Dendritic cell treated with granulocyte-macrophage colony-stimulating factor and Interleukin-4, amounts not matched to agents 40 ng/mL and 50 ng/mL, for 4 days (primary cell): ENCODE measurements at regions not wholly inside any gene's neighbourhood (a gene's known extent, or its start where the extent isn't known, plus 50 kb on each side); places are given as distances from the start of the nearest gene placed in this dataset.

Experiments used
- H3K27ac Mint-ChIP-seq: one replicate; pipeline ENCODE4 v1.8.0; 2022; ENCODE audit warnings: mild to moderate bottlenecking, mixed read lengths
- H3K27me3 Mint-ChIP-seq: one replicate; pipeline ENCODE4 v1.8.0; 2022; ENCODE audit warnings: mild to moderate bottlenecking, mixed read lengths
- H3K36me3 Mint-ChIP-seq: one replicate; pipeline ENCODE4 v1.8.0; 2022; ENCODE audit warnings: low read depth, mixed read lengths
- H3K4me1 Mint-ChIP-seq: one replicate; pipeline ENCODE4 v1.8.0; 2022; ENCODE audit warnings: low read depth, mixed read lengths
- H3K4me3 Mint-ChIP-seq: one replicate; pipeline ENCODE4 v1.8.0; 2022; ENCODE audit warnings: mild to moderate bottlenecking, moderate library complexity, mixed read lengths
- H3K9me3 Mint-ChIP-seq: one replicate; pipeline ENCODE4 v1.8.0; 2022; ENCODE audit warnings: mixed read lengths
- intact Hi-C: fragments of 100-400 bp; cut with micrococcal nuclease; formaldehyde crosslinking; loops from one replicate; pipeline ENCODE4 v1.15.0; 2022

DNA sequence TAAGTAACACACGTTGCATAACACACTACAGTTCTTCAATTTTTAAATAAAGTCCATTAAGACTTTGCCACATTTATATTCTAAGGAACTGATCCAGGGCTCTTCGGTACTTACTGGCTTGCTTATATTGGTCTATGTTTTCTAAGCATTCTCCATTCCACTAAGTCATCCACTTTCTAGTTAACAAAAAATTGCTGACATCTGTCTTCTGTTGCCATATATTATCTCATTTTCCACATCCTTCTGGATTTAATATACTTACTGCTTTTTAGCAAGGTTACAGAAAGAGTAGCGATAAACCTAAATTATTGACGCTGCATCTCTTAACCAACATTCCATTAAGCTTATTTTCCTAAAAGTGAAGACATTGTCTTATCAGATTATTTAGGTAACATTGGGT is 238.4 kb upstream of the LRIG3 start:
- Mint-ChIP-seq H3K27ac (no peak overlapping the region), H3K27me3 (no peaks in the 10 kb centered on the region), H3K36me3 (no peaks in the 10 kb centered on the region), H3K4me1 (no peaks in the 10 kb centered on the region), H3K4me3 (no peak overlapping the region), H3K9me3 (peaks cover 18% of the 10 kb centered on the region)
- intact Hi-C loops: no loop called here

DNA sequence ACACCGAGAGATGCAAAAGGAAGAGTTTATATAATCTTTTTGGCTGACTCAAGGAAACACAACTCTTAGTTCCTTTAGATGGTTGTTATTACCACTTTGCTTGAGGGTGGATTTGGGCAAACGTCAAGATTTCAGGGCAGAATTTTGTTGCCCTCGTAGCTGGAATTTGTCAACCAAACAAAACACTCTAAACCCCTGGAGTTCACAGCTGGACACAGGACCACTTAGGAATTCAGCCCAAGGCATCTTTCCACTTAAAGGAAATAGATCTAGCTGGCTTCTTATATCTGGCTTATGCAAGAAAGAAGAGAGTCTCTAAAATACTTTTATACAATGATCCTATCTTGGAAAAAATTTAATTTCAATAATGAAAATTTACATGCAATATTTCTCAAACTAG is 237.8 kb upstream of the LRIG3 start:
- Mint-ChIP-seq H3K27me3 (no peaks in the 10 kb centered on the region), H3K4me1 (no peaks in the 10 kb centered on the region), H3K36me3 (no peaks in the 10 kb centered on the region), H3K9me3 (peaks cover 18% of the 10 kb centered on the region), H3K4me3 (no peak overlapping the region), H3K27ac (no peak overlapping the region)
- intact Hi-C loops: no loop called here

DNA sequence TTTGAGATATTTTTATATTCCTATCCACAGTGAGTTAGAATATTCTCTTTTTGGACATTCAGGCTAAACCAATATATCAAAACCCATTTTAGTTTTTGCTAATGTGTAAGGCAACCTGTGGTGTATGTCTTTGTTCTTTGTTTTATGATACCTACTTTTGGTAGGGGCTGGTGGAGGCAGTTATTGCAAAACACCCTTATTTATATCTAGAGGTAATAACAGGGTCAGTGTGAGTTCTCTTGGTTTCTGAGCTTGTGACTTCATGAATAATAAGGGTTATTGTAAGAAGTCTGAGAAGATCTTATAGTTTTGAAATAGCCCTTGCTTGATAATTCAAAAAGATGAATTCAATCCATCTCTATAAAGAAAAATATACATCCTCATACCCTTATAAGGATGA is 235.1 kb upstream of the LRIG3 start:
- Mint-ChIP-seq H3K27ac (no peak overlapping the region), H3K27me3 (peaks cover 2% of the 10 kb centered on the region), H3K4me1 (no peaks in the 10 kb centered on the region), H3K9me3 (peaks cover 18% of the 10 kb centered on the region), H3K36me3 (no peaks in the 10 kb centered on the region), H3K4me3 (no peak overlapping the region)
- intact Hi-C loops: no loop called here

DNA sequence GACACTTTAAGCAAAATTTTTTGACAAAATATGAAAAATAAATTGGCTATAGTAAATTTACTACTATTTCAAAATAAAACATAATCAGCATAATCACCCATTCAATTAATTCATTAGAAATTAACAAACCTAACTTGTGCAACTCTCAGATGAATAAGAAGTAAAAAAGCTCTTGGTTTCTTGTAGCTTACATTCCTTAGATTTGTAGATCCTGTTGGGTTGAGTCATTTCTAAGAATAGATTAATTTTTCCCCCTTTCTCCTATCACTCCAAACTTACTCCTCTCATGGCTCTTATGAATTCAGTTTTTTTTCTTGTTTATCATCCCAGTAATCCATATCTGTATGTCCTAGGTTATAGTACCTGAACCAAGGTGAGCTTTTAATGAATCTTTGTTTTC is 230.9 kb upstream of the LRIG3 start:
- Mint-ChIP-seq H3K9me3 (no peaks in the 10 kb centered on the region), H3K4me3 (no peak overlapping the region), H3K27ac (no peak overlapping the region), H3K36me3 (no peaks in the 10 kb centered on the region), H3K27me3 (peaks cover 2% of the 10 kb centered on the region), H3K4me1 (no peaks in the 10 kb centered on the region)
- intact Hi-C loops: loop anchor here (2.0 to 5.0 kb wide), 2 partner anchors 38 to 1169 kb away; no protein-coding TSS in a partner anchor

DNA sequence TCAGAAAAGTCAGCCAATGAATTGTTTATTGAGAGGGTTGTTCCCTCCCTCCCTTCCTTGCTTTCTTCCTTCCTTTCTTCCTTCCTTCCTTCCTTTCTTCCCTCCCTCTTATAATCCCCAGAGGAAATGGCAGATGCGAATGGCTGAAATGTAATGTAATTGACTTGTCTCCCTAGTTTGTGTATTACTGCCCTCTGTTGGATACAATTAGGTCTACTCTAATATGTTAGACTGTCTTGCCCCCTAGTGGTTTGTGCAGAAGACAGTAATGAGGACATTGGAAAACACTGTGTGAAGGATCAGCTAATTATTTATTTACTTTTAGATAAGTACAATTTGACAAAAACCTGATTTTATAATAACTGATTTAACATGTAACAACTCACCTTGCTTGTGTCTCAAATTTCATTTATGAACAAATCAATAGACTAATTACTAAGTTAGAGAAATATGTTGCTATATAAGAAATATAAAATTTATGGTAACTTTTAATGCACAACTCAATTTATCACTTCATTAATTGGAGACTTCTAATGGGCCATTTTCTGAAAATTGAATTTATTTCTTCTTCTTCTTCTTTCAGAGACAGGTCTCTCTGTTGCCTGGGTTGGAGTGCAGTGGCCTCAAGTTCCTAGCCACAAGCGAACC is 229.8 kb upstream of the LRIG3 start:
- H3K27ac Mint-ChIP-seq: no peak overlapping the region
- intact Hi-C loops: loop anchor here (2.0 to 5.0 kb wide), 2 partner anchors 37 to 1168 kb away; no protein-coding TSS in a partner anchor
- H3K9me3 Mint-ChIP-seq: no peaks in the 10 kb centered on the region
- peaks cover 2% of the 10 kb centered on the region for H3K27me3 Mint-ChIP-seq
- no peaks in the 10 kb centered on the region for H3K4me1 Mint-ChIP-seq
- H3K36me3 Mint-ChIP-seq: no peaks in the 10 kb centered on the region
- no peak overlapping the region for H3K4me3 Mint-ChIP-seq

DNA sequence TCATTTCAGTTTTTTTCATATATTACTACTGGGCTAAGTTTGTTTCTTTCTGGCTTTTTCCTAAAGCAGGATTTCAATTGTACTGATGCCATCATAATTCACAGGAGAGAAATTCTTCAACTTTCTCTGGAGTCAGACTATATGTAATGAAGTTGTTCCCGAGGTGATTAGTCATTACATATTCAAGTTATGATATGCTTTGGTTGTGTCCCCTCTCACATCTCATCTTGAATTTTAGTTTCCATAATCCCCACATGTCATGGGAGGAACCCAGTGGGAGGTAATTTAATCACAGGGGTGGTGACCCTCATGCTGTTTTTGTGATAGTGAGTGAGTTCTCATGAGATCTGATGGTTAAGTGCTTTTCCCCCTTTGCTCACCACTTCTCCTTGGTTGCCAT is 227.5 kb upstream of the LRIG3 start:
- intact Hi-C loops: no loop called here

DNA sequence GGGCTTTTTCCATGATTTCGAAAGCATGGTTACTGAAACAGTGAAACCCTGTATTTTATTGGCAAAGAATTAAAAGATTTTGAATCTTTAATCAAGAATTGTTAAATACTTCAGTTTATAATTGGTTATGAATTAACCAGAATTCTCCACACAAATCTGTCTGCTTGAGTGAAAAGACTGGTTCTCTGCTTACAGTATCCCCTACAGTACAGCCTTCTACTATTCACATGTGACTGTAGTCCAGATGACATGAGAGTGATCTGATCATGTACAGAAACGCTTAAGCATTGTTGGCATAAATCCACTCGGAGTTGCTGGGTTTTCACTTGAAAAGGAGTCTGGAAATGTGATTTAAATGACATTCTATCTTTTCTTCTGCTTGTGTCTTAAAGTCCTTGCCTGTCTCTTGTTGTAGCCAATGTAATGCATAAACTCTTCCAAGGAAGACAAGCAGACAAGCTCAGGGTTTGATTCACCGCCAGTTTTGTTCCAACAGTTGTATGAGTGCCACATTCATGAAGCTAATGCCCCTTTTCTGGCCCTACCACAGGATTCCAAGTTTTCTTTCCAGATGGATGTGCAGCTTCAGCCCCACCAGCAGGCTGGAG is 222.0 kb upstream of the LRIG3 start:
- intact Hi-C loops: no loop called here
- no peak overlapping the region for H3K4me3 Mint-ChIP-seq
- no peak overlapping the region for H3K27ac Mint-ChIP-seq
- H3K27me3 Mint-ChIP-seq: no peaks in the 10 kb centered on the region
- H3K36me3 Mint-ChIP-seq: no peaks in the 10 kb centered on the region
- no peaks in the 10 kb centered on the region for H3K4me1 Mint-ChIP-seq
- H3K9me3 Mint-ChIP-seq: no peaks in the 10 kb centered on the region

More for the DNA sequence above, 227.5 kb upstream of the LRIG3 start:
- Mint-ChIP-seq H3K36me3 (no peaks in the 10 kb centered on the region), H3K4me1 (no peaks in the 10 kb centered on the region), H3K9me3 (no peaks in the 10 kb centered on the region), H3K27me3 (peaks cover 2% of the 10 kb centered on the region), H3K4me3 (no peak overlapping the region), H3K27ac (no peak overlapping the region)

DNA sequence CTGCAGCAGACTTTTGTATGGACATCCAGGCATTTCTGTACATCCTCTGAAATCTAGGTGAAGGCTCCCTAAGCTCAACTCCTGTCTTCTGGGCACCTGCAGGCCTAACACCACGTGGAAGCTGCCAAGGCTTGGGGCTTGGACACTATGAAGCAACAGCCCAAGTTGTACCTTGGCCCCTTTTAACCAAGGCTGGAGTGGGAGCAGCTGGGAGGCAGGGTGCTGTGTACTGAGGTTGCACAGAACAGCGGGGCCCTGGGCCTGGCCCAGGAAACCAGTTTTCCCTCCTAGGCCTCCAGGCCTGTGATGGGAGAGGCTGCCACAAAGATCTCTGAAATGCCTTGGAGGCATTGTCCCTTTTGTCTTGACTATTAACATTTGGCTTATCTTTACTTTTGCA is 214.4 kb upstream of the LRIG3 start:
- Mint-ChIP-seq H3K27me3 (no peaks in the 10 kb centered on the region), H3K4me3 (no peak overlapping the region), H3K27ac (no peak overlapping the region), H3K4me1 (no peaks in the 10 kb centered on the region), H3K36me3 (no peaks in the 10 kb centered on the region), H3K9me3 (no peaks in the 10 kb centered on the region)
- intact Hi-C loops: no loop called here

DNA sequence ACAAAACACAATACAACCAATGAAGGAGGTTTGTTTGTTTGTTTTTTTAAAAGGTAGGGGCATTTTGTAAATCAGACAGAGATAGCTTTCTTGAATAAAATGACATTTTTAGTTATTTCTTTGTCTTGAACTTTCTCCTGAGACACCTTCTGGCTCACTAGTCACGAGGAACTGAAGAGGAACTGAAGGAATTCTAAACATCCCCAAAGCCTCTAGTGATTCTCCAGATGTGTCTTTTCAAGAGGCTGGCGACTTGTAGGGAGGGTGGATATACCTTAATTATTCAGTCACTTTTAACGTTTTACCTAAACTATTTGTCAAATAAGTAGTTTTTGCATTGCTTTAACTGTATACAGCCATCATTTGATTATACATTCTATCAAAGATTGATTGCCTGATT is 211.2 kb upstream of the LRIG3 start:
- Mint-ChIP-seq H3K27me3 (no peaks in the 10 kb centered on the region), H3K27ac (no peak overlapping the region), H3K4me3 (no peak overlapping the region), H3K9me3 (no peaks in the 10 kb centered on the region), H3K4me1 (no peaks in the 10 kb centered on the region), H3K36me3 (no peaks in the 10 kb centered on the region)
- intact Hi-C loops: no loop called here

DNA sequence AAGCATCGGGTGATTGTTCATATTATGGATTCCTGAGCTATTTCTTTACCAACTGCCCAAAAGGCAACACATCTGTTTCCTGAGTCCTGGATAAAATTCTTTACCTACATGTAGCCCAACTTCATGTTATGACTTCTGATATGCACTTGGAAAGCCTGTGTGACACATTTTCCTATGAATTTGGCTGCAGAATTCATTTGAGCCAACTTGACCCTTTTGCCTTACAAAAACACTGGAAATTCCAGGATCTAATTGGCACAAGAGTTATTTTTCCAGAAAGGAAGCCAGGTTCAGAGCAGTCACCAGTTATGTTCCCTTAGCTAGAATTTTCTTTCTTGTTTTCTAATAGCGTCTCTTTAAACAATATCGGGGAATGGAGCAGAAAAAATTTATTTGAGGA is 202.5 kb upstream of the LRIG3 start:
- H3K9me3 Mint-ChIP-seq: peaks cover 25% of the 10 kb centered on the region
- no peak overlapping the region for H3K27ac Mint-ChIP-seq
- no peaks in the 10 kb centered on the region for H3K4me1 Mint-ChIP-seq
- no peaks in the 10 kb centered on the region for H3K36me3 Mint-ChIP-seq
- H3K27me3 Mint-ChIP-seq: no peaks in the 10 kb centered on the region
- no peak overlapping the region for H3K4me3 Mint-ChIP-seq
- intact Hi-C loops: no loop called here

DNA sequence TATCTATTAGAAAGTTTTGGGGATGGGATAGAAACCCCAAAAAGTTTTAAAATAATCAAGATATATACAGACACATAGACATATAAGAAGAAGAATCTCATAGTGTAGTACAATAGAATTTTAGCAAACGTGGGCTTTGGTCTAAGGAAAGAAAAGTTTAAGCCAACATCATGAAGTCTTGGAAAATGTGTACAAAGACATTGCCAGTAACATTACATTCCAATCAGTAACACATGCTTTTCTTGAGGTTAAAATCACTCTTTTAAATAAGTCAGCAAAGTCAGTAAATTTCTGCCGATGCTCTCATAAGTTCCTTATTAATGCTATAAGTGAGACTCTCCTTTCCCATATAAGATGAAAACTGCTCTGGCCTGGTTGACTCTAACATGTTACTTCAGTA is 201.1 kb upstream of the LRIG3 start:
- H3K9me3 Mint-ChIP-seq: peaks cover 25% of the 10 kb centered on the region
- H3K4me3 Mint-ChIP-seq: no peak overlapping the region
- H3K4me1 Mint-ChIP-seq: no peaks in the 10 kb centered on the region
- H3K27me3 Mint-ChIP-seq: no peaks in the 10 kb centered on the region
- intact Hi-C loops: no loop called here
- H3K36me3 Mint-ChIP-seq: no peaks in the 10 kb centered on the region
- no peak overlapping the region for H3K27ac Mint-ChIP-seq

DNA sequence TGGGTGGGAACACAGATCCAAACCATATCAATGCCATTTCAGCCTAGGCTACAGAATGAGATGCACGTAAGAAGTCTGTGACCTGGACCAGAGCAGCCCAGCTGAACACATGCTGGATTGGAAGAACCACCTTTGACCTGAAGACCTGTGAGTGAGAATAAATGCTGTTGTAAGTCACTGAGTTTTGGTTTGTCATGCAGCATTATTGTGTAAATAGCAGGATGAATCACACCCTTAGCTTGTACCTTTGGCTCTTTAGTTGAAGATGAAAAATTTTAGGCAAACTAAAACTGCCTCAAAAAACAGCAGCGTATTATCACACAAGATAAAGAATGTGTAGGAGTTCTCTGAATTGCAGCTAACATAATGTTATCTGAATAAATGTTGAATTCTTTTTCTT is 199.4 kb upstream of the LRIG3 start:
- H3K9me3 Mint-ChIP-seq: peaks cover 11% of the 10 kb centered on the region
- no peak overlapping the region for H3K27ac Mint-ChIP-seq
- H3K36me3 Mint-ChIP-seq: no peaks in the 10 kb centered on the region
- H3K4me3 Mint-ChIP-seq: no peak overlapping the region
- H3K27me3 Mint-ChIP-seq: no peaks in the 10 kb centered on the region
- H3K4me1 Mint-ChIP-seq: no peaks in the 10 kb centered on the region
- intact Hi-C loops: no loop called here

DNA sequence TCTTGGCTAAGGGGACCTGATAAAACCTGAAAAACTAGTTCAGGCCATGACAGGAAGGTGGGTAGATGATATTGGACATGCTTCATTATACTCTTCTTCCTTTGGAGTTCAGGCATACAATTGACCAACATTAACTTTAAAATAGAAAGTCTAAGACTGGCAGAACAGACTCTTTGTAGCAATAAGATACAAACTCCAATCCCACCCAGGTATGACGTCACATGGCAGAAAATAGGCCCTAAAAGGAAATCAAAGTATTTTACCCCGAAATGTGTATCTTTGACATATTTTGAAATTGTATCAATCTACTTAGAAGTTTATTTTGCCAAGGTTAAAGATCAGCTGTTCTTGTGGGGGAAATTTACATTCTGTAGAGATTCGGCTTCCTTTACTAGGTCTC is 198.1 kb upstream of the LRIG3 start:
- no peak overlapping the region for H3K27ac Mint-ChIP-seq
- H3K9me3 Mint-ChIP-seq: no peaks in the 10 kb centered on the region
- intact Hi-C loops: no loop called here
- no peaks in the 10 kb centered on the region for H3K27me3 Mint-ChIP-seq
- H3K36me3 Mint-ChIP-seq: no peaks in the 10 kb centered on the region
- no peak overlapping the region for H3K4me3 Mint-ChIP-seq
- H3K4me1 Mint-ChIP-seq: peaks cover 4% of the 10 kb centered on the region

DNA sequence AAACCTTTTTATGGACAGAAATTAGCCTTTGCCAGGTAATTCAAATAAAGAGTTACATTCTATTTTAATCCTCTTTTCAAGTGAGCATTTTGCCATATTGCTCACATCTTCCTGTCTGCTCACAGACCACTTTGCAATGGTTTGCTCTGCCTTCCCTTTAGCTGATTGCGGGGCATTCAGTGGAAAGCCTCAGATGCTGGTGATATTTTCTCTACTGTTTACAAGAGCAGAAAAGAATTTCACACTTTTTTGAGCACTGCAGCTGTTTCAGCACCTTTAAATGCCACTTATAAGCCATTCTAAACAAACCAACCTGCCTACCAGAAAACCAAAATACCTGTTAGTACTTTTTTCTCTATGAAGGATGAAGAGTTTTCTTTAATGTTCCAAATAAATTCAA is 195.7 kb upstream of the LRIG3 start:
- Mint-ChIP-seq H3K27ac (no peak overlapping the region), H3K27me3 (no peaks in the 10 kb centered on the region), H3K4me1 (peaks cover 4% of the 10 kb centered on the region), H3K36me3 (no peaks in the 10 kb centered on the region), H3K4me3 (no peak overlapping the region), H3K9me3 (no peaks in the 10 kb centered on the region)
- intact Hi-C loops: no loop called here

DNA sequence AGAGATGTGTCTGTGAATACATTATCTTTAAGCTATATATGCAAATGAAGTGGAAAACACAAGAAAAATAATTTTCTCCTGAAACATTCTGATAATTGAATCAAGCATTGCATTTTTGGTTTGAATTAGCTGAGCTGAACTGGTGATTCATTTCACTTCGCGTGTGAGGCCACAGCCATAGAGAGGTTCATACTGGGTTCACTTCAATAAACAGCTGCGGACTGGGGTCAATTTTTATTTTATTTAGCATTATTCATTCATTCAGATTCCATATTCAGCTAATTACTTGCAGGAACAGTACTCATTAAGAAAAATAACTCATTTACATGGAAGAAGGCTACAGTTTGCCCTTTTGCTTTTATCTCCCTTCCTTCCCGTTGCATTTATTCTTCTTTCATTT is 195.2 kb upstream of the LRIG3 start:
- no peak overlapping the region for H3K4me3 Mint-ChIP-seq
- H3K4me1 Mint-ChIP-seq: peaks cover 4% of the 10 kb centered on the region
- no peaks in the 10 kb centered on the region for H3K36me3 Mint-ChIP-seq
- no peaks in the 10 kb centered on the region for H3K9me3 Mint-ChIP-seq
- no peaks in the 10 kb centered on the region for H3K27me3 Mint-ChIP-seq
- intact Hi-C loops: no loop called here
- H3K27ac Mint-ChIP-seq: no peak overlapping the region
